Eye (tissue), 1 donor: ENCODE measurements at regions not wholly inside any gene's neighbourhood (a gene's known extent, or its start where the extent isn't known, plus 50 kb on each side); places are given as distances from the start of the nearest gene placed in this dataset.

Experiments
- DNase-seq: peaks from one replicate; pipeline ENCODE4 v3.0.0-alpha.2; 2015

DNA sequence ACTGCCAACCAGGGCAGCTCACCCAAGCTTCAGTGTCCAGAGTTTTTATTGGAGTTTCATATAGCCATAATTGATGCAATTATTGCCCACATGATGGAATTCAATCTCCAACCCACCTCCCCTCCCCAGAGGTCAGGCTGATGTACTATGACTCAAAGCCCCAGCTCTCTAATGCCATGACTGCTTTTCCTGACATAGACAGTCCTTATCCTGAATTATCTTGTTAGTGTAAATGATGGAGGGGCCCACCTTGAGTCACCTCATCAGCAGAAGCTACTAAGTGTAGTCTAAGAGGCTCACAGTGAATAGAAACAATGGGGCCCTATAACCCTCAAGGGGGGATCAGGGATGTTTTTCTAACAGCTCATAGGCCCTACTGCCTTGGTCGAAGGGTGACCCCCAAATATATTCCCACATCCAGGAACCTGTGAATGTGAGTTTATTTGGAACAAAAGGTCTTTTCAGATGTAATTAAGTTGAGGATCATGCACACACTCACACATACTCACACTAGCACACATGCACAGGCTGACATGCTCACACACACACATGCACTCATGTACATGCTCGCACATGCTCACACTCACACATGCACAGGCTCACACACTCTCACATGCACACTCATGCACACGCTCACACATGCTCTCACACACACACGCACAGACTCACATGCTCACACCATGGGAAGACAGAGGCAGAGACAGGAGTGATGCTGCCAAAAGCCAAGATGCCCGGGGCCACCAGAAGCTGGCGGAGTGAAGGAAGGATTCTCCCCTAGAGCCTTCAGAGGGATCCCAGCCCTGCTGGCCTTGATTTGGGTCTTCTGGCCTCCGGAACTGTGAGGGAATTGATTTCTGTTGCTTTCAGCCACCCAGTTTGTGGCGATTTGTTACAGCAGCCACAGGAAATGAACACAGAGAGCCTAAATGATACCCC lies 131.2 kb upstream of the SMAD3 start:
- no peak for DNase-seq

DNA sequence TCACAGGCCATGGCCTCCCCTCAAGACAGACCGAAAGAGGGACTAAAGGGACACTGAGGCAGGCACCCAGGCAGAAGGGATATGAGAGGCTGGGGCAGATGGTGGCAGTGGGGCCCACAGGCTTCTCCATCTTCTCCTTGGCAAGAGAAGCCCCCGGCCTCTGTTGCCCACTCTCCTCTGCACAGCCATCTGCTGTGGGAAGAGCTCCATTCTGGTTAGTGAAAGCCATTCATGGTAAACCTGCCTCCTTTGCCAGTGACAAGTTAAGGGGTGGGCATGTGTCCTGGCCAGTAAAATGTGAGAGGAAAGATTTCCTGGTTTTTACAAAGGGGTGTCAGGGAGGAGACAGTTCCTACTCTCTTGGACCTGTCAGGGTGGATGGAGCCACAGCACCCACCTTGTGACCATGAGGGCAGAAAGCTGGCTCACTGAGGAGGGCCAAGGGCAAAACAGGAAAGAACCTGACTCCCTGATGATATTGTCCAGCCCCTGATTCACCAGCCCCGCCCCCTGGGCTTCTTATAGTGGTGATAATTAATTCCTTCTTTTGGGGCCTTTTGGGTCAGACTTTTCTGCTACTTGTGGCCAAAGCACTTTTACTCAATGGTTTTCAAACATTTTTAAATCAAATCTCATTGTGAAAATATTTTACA lies 130.4 kb upstream of the SMAD3 start:
- DNase-seq = no peak

DNA sequence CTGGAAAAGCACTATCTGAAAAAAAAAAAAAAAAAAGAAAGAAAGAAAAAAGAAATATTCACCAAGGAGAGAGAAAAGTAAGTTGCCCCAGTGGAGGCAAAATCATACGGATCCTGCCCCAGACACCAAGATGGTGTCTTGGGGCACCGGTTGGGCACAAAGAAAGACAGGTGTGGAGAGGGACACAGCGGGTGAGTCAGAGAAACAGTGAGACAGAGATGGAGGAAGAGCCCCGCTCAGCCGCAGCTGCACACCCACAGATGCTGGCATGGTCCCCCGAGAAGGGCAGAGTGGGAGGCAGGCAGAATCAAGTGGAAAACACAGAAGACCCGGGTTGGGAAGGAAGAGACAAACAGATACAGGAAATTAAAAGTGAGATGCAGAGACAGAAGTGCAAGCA lies 129.7 kb upstream of the SMAD3 start:
- no peak for DNase-seq

DNA sequence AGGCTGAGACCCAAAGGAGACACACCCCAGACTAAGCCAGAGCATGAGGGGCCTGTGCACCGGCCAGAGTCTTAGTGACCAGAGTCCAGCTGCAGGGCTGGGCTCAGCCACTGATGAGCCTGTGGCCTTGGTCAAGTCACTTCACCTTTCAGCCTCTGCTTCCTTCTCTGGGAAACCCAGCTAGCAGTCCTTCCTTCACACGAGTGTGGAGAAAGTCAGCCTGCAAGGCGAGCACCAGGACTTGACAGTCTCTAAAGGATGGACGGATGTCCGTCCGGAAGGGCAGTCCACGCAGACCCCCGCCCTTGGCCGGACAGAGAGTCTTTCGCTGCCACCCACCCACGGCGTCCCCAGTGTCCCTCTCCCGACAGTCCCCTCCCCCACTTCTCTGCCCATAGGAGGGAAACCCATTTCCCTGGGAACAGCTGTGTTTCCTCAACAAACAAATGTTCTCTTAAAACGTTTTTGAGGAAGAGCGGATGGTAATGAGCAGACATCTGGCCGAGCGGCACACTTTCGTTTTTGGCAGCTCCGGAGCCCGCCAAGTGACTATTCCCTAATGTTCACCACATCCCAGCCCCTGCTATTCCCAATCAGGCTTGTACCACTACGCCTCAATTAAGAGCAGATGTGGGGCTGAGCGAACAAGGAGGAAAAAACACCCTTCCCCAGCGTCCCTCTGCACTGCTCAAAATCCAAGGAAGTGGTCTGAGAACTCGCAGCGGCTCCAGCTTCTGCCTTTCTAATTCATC lies 129.1 kb upstream of the SMAD3 start:
- peak; percentile 71 for DNase-seq

DNA sequence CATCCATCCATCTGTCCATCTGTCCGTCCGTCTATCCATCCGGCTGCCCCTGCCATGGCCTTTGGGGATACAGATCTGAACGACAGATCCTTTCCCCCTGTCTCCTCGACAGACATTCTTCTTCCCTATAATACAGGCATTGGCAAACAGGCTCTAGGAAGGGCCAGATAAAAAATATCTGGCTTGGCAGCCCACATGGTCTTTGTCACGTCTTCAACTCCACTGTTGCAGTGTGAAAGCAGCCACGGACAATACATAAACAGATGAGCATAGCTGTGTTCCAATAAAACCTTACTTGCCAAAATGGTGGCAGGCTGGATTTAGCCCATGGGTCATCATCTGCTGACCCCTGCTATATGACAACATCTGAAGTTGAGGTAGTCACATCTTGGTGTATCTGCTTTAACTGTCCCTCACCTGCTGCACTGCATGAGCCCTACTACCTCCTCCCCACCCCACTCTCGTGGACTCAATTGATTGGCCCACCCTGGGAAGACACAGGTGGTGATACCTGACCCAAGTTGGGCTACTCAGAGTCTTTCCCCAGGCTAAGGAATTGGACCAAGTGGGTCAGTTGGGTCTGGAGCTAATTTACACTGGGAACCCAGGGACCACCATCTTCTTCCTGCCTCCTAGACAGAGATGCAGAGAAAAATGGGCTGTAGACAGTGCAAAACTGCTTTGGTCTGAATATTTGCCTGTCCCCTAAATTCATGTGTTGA lies 128.4 kb upstream of the SMAD3 start:
- DNase-seq = no peak

DNA sequence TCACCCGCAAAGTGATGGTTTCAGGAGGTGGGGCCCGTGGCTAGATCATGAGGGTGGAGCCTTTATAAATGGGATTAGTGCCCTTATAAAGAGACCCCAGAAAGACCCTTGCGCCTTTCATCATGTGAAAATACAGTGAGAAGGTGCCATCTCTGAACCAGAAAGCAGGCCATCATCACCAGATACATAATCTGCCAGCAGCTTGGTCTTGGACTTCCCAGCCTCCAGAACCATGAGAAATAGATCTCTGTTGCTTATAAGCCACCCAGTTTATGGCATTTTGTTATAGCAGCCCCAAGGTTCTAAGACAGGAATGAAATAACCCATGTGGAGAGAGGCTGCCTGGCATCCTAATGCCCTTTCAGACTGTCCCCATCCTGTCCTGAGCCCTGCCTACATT lies 127.8 kb upstream of the SMAD3 start:
- no peak for DNase-seq

DNA sequence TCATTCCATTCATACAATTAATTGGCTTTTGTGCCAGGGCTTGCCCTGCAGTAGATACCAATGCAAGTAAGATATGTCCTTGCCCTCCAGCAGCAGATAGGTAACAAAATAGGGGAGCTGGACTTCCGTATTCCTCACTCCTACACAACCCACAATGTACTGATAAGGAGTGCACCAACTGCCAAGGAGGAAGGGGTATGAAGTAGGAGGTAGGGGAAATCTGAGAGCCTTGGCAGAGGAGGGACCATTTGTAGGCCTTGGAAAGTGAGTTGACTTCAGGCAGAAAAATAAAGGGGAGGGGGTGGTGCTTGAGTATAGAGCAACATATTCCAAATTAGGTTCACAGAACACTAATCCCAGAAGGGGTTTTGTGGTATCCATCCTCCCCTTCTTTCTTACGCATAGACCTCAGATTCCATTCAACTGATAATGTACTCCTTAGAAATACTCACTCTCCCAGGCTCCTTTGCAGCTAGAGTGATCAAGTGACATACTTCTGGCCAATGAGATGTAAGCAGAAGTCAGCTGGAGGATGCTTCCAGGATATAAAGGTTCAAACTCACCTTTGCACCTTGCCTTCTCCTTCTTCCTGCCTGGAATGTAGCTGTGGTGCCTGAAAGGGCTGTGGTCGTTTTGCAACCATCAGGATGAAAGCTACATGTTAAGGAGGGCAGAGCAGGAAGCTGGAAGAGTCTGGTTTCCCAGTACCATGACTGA lies 127.1 kb upstream of the SMAD3 start:
- no peak for DNase-seq

DNA sequence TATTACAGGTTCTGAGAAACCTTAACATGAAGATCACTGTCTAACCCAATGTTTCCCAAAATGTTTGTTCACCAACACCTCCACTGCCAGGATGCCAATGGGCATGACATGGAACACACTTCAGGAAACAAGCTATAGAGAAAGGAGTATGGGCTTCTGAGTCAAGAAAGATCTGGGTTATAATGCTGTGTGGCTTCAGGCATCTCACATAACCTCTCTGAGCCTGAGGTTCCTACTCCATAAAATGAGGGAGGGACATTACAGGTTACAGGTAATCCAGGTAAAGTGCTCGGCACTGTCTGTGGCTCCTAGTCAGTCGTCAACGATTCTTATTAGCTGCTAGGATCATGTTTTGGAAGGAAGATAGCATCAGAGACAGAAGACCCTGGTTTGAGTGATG lies 126.4 kb upstream of the SMAD3 start:
- no peak for DNase-seq

DNA sequence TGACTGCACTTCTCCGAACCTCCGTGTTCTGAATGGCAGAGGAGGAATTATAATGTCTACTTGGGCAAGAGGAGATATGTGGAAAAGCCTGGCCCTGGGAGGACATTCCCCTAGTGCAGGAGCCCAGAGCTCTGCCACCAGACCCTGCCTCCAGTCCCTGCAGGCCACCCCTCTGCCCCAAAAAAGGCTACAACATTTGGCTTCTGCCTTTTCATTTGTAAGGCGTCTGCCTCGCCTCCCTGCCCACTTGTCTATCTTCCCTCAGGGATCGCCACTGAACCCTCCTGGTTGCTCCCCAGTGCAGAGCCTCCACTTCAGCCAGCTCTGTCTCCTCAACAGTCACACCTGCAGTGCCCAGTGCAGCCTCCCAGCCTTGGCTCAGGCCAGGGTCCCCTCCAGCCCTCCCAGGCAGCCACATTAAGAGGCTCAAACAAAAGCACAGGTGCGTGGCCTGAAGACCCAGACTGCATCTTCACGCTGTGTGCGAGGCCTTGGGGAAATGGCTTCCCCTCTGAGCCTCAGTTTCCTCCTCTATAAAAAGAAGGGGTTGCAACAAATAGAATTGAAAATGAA lies 125.9 kb upstream of the SMAD3 start:
- DNase-seq = no peak

DNA sequence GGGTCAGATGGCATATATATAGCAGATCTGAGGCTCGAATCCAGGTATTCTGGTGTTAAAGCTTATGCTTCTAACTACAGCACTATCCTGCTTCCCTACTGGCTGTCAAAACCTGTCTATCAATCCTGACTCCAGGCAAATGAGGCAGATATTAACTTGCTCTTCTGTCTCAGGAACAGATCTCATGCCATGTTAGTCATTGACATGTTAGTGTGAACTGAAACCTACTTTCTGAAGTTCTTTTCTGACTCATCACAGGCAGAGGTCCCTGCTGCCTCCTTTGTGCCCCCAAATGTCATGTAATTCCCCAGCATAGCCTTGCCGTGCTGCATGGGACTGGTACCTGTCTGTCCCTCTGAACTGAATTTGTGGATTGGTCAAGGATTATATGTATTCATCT lies 125.0 kb upstream of the SMAD3 start:
- no peak for DNase-seq

DNA sequence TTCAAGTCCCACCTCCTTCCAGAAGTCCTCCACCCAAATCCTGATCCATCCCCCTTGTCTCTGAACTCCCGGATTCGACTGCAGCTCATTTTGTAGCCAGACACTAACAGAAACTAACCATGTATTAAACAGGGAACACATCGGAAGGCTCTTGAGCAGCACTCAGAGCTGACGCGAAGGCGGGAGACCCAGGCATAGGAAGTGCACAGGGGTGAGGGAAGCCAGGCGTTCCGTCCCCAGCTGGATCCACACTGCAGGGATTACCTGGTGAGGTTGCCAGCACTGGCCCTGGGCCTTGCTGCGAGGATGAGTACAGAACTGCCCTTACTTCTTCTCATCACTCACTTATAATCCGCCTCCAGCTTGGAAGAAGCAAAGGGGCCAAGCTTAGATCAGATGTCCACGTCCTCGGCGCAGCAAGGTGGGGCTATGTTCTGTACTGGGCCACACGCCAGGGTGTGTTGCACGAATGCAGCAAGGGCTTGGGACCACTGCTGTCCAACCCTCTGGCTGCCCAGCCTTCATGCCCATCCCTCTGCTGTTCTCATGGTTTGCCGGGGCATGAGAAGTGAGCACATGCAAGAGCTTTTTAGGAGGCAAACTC lies 124.2 kb upstream of the SMAD3 start:
- no peak for DNase-seq

DNA sequence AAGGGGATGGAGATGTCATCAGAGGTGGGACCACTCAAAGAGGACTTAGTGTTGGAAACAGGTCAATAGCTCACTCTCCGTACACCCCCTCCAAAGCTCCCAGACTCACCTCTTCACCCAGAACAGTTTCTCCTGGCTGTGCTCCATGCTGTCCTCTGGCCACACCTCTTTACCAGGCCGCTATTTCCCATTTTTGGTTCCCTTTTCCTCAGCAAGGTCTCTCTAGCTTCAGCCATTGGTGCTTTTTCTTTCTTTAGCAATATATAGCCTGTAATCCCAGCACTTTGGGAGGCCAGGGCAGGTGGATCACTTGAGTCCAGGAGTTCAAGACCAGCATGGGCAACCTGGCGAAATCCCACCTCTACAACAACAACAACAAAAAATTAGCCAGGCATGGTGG lies 123.6 kb upstream of the SMAD3 start:
- no peak for DNase-seq

DNA sequence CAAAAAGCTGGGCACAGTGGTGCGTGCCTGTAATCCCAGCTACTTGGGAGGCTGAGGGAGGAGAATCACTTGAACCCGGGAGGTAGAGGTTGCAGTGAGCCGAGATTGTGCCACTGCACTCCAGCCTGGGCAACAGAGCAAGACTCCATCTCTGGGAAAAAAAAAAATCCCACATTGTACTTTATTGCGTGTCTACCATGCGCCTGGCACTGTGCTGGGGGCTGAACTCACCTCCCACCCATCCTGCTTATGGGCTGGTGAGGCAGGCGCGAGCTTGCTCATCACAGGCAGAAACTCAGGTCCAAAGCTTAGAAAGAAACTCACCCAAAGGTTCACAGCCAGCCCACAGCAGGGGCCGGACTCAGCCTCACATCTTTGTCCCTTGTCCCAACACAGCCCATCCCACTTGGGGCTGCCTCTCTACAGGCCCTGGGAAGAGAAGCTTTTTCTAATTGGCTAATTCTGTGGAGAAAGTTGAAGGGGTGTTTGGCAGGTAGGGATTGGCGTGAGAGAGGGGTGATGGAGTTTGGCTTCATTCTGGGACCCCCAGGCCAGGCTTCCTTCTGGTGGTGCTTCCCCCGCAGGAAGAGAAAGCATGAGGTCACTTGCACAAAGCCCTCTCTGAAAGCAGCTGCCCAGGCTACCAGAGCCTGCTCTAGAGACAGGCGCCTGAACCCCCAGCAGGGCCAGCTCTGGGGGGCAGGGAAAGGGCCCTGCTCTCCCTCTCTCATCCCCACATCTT lies 122.6 kb upstream of the SMAD3 start:
- no peak for DNase-seq

DNA sequence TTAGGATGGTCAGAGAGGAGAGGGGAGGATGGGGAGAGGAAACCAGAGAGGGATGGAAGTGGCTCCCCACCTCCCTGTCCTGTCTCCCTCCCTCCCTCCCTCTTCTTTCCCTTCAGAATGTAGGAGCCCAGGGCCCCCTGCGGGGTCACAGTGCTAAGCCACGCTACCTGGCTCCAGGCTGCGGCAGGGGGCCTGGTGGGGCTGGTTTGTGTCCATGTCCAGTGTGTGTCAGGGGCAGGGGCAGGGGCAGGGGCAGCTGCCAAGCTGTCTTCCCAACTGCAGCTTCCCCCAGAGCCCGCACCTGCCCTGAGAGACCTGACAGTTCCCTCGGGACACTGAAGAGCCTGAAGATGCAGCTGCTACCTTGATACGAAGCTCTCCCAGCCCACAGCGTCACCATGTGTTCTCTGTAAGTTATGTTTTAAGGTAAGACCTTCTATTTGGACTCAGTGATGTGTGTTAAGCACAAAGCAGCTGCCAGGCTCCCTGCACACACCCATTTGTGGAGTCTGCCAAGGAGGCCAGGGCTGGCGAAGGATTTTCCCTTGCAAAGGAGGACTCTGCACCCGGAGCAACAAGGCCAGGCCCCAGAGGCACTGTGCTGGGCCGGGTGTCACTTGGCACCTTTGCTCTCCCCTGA lies 121.8 kb upstream of the SMAD3 start:
- no peak for DNase-seq

DNA sequence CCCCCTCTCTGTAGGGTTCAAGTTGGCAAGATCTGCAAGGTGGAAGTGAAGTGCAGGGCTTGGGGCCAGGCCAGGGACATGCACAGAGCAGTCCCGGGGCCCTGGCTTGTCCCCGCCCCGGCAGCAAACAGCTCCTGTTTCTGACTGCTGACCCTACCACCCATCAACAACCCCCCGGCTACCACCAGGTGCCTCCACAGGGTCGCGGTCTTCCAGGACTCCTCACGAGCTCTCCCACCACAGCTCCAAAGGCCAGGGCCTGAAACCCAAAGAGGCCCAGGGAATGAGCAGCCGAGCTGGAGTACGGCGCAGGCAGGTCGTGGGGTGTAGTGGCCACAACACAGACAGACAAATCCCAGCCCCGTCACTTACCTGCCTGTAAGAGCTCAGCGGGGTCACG lies 121.3 kb upstream of the SMAD3 start:
- no peak for DNase-seq

DNA sequence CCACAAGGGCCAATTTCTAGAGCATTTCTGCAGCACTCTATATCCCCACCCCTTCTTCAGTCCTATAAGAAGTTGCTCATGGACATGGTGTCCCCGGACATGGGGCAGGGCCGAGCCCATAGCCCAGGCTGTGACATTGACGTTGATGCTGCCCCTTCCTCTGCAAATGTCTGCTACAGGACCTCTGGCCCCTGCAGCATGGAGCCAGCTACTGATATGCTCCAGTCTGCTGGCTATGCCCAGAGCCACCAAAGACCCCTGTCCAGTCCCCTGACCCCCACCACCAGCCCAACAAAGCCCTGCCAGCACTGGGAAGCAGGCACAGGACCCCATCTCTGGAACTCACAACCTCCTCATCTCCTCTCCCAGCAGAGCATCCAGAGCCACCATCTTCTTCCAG lies 120.1 kb upstream of the SMAD3 start:
- no peak for DNase-seq

DNA sequence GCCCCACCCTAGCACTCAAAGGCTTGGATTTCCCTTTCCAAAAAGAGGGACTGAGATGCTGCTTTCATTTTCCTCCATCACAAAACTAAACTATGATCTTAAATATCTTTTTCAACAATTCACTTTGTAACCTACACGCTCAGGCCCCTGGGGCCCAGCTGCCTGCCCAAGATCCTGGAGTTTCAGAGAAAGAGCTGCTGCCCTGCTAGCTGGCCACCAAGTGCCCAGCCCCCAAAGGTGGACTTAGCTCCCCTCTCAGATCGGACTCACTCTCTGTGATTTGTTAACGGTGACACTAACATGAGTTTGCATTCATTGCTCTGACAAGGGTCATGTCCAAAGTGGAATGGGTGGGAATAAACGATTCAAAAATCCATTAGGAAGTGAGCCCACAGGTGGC lies 119.6 kb upstream of the SMAD3 start:
- DNase-seq = no peak

DNA sequence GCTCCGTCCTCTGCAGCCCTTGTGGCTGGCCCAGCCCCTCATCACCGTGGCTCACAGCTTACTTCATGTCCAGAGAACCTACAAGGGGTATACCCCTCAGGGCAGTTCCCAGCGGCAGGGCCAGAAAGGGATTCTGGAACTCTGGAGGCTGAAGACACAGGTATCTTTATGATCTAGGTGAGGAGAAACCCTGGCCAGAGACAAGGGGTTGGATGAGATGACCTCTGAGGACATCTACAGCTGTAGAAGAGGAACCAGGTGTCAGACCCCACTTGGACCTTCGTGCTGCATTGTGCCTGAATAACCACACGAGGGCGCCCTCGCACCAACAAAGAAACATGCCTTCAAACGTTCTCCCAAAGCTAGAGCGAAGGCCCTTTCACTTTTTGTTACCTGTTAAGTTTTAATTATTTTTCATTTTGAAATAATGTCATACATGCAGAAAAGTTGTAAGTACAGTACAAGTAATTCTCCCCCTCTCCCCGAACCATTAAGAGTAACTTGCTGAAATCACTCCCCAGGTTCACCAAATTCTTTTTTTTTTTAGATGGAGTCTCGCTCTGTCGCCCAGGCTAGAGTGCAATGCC lies 118.7 kb upstream of the SMAD3 start:
- peak; percentile 90 for DNase-seq

DNA sequence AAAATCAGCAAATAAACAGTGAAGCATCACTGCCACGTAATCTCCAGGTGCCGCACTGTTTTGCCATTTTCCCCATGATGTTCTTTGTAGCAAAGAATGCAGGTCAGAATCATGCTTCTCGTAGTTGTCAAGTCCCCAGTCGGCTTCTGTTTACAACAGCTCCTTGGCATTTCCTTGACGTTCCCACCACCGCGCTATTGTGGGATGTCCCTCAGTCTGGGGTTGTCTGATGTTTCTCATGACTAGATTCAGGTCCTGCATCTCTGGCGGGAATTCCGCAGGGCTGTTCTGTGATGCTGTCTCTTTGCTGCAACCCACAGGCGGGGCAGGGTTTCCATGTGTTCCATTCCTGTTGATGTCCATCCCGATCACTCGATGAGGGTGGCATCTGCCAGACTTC lies 117.9 kb upstream of the SMAD3 start:
- DNase-seq = no peak

DNA sequence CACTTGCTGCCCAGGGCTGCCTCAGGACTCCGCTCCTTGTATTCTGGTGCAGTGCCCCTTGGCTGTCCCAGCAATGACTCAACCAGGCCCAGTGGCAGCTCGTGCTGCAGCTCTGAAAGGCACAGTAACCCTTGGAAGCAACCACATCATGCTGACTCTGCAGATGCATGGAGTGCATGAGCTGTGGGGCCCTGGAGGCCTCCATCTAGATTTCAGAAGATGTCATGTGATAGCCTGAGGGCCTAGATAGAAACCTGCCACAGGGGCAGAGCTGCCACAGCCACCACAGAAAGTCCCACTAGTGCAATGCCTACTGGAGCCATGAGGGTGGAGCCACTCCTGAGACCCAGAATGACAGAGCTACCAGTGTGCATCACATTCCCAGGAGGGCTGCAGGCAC lies 117.1 kb upstream of the SMAD3 start:
- DNase-seq = no peak
